ENCODE measurements at regions not wholly inside any gene's neighbourhood (a gene's known extent, or its start where the extent isn't known, plus 50 kb on each side); places are given as distances from the start of the nearest gene placed in this dataset.
"Not testable (repeated sequence)": the region's sequence is repeated elsewhere in the genome, so short reads cannot be mapped to it uniquely, and the experiment has no call there.

DNA sequence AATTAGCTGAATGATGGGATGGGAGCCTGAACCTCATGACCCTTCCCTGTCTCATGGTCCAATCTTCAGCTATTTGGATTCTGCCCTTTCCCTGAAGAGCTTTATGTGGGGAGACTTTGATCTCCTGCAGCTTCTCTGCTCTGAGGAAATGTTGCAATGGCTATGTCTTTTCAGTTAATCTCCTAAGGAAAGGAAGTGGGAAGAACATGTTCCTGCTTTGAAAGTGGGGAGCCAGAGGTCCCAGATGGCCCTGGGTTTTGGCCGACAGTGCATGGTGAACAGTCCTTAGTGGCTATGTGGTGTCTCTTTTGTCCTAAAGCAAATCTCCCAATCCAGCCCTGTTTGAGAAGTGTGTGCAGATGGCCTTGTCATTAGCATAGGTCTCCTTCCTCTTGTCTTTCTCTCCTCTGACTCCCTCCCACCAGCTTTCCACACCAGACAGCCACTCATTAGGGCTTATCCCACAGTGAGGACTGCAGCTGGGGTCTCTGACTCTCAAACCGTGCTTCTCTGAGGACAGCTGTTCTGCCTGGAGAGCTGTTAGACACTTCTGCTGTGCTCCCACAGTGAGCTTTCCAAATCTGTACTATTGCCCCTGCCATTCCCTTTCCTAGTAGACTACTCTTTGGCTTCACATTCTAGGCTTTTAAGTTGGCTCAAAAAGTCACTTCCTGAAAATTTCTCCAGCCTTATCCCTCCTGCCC lies 365.8 kb upstream of the UMPS start:
- DNase-seq (ENCODE audit: low read depth): no peak

DNA sequence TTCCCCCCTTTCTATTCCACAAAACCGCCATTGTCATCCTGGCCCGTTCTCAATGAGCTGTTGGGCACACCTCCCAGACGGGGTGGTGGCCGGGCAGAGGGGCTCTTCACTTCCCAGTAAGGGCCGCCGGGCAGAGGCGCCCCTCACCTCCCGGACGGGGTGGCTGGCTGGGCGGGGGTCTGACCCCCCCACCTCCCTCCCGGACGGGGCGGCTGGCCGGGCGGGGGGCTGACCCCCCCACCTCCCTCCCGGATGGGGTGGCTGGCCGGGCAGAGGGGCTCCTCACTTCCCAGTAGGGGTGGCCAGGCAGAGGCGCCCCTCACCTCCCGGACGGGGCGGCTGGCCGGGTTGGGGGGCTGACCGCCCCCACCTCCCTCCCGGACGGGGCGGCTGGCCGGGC lies 363.6 kb upstream of the UMPS start:
- DNase-seq (ENCODE audit: low read depth): not testable (repeated sequence)

DNA sequence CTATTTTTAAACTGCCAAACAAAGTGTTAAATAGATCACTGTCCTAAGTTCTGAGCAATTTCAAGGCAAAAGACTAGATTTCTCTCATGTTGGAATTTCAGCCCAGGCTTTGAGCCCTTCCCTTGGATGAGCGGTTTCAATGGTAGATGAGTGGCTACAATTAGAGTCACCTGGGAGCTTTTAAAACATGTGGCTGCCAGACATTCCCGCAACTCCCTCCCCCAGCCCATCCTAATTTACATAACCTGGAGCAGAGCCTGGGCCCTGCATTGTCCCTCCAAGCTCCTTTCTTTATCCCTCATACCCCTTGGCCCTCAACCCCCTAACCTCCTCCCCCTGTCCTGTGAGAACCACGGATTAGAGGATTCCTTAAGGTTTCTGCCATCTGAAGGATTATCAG lies 357.5 kb upstream of the UMPS start:
- no peak for DNase-seq (ENCODE audit: low read depth)

DNA sequence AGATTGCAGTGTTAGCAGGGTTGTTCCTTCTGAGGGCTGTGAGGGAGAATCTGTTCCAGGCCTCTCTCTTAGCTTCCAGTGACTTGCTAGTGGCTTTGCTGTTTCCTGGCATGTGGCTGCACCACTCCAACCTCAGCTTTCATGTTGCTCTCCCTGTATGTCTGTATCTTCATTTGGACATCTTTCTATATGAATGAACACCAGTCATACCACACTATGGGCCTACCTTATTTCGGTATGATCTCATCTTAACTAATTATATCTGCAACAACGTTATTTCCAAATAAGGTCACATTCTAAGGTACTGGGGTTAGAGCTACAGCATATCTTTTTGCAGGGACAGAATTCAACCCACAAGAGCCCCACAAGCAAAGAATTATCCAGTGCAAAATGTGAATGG lies 356.7 kb upstream of the UMPS start:
- DNase-seq (ENCODE audit: low read depth): no peak

DNA sequence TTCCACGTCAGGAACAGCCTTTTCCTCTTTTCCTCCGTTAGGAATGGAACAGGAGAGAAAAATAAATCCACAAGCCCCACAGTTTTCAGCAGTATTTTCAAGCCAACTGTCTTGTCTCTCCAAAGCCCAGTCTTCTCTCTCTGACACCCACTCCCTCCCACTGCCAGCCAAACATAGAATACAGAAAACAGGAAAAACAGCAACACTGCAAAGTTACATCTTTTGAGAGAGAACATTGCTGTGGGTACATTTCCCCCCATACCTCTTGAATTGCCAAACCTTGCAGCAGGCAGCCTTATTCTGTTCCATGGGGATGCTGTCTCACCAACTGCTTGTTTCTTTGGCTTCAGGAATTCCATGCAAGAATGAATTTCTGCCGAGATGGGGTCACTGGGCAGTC lies 355.7 kb upstream of the UMPS start:
- no peak for DNase-seq (ENCODE audit: low read depth)

DNA sequence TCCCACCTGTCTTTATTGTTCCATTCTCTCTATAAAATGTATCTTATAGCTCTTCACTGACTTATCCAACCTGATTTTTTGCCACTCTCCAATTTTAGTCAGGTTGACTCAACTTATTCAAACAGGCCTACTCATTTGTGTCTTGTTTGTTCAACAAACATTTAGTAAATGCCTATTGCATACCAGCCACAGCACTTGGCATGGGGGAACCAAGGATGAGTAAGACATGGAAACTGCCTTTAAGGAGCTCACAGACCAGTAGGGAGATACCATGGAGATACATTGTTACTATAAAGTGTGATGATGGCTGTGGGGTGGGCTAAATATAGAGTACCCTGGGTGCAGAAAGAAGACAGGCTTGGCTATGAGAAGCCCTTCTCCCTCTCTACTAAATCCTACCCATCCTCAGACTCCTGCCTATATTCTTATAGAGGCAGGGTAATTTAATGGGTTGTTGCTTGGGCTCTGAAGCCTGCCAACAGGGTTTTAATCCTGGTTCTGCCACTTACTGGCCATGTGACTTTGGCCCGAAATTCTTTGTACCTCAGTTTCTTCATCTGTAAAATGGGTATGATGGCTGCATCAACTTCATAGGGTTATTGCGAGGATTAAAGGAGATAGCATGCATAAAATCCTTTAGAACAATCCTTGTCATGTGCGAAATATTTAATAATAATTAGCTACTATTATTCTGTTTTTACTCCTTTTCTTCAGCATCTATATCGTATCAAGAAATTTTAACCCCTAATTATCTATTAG lies 348.5 kb upstream of the UMPS start:
- DNase-seq (ENCODE audit: low read depth): no peak

DNA sequence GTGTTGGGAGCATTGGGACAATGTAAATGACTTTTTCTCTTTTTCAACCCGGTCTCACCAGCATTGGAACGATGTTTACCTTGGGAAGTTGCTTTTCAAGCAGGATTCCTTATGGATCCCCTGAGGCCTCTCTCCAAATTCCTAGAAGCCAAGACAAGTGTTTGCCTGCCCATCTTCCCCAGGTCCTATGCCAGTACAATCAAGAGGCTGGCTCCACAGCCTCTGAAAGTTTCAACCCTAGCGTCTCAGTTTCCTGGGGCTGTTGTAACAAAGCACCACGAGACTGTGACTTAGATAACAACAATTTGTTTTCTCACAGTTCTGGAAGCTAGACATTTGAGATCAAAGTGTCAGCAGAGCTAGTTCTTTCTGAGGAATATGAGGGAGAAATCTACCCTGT lies 347.2 kb upstream of the UMPS start:
- DNase-seq (ENCODE audit: low read depth): no peak

DNA sequence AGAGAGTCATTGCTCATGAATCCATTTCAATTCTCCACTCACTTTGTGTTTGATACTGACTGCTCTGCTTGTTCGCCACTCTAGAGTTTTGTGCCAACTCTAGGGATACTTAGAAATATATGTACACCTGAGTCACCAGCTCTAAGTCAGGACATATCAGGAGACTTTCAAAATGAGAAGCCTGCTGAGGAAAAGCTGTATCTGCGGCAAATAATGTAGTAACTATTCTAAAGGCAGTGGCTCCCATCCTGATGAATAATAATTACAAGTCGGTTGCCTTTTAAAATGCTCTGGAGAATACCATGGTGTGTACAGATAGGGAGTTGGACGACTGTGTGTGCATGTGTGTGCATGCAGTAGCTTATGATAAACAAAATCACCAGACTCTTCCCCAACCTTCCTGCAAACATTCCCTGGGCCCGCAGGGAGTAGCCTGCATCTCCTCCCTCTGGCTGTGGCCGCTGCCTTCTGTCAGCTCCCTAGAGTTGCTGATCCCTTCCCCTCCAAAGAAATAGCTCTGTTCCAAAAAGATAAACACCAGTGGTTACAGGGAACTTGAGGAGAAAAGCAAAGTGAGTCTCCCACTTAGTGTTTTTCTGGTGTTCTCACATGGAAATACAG lies 346.3 kb upstream of the UMPS start:
- no peak for DNase-seq (ENCODE audit: low read depth)

DNA sequence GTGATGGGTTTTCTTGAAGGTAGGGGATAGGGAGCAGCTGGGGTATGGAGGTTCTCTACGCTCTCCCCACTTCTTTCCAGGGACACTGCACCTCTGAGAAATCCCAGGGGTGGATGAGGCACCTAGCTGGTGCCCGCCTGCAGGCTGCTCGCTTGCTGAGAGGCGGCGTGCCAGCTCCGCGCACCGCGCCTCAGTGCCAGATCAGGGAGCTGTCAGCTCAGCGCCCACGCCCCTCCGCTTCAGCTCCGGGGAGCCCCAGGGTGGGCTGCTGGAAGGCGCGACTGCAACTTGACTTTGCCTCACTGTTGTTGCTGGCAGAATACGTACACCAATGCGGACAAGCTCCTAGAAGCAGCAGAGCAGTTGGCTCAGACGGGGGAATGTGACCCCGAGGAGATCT lies 345.7 kb upstream of the UMPS start:
- no peak for DNase-seq (ENCODE audit: low read depth)

DNA sequence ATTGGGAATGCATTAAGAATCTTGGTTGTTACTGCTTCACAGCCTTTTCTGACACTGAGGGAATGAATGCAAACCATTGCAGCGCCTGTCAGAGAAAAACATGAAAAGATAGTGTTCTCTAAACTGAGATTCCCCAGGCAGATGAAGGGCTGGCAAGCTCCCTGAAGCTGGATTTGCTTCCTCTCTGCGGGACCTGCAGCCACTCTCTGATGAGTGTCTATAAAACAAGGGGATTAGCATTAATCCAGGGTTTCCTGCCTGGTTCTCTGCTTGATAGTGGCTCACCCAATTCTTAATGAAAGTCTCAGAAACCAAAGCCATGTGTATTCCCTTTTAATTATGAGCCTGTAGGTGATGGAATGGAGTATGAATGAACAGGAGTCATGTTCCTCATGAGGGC lies 344.3 kb upstream of the UMPS start:
- no peak for DNase-seq (ENCODE audit: low read depth)

DNA sequence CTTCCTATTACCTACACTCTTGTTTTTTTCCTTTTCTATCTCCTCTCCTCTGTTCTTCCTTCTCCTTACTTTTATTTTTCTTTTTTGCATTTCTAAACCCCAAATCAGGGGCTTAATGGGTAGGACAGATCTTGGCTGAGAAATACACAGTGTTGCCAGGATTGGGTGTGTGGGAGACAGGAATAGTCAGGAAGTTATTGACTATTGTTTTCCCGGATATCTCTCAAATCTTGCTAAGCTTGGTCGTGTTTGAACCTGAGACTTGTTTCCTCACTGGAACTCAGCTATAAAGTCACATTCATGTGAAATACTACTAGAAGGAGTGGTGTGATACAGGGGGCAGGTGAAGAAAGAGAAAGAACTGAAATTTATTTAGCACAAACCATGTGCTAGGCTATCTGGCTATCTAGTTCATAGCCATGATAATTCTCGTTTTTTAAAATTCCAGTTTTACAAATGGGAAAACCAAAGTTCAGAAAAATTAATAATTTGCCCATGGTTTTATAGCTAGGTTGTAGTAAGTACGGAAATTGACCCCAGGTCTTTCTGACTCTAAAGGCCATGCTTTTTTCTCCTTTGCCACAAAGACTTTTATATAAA lies 343.2 kb upstream of the UMPS start:
- no peak for DNase-seq (ENCODE audit: low read depth)

DNA sequence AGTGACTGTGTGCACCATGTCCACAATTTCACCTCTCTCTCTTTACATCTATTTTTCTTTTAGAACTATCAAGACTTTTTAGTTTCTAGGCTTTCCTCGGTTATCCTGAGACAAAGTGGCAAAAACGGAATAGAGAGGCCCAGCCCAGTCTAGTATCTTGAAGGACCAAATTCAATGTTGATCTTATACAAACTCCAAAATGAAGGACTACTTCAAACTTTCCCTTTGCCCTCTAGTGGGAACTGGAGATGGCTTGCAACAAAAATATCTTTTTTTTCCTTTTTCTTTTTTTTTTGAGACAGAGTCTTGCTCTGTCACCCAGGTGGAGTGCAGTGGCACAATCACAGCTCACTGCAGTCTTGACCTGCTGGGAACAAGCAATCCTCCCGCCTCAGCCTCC lies 338.5 kb upstream of the UMPS start:
- DNase-seq (ENCODE audit: low read depth): no peak

DNA sequence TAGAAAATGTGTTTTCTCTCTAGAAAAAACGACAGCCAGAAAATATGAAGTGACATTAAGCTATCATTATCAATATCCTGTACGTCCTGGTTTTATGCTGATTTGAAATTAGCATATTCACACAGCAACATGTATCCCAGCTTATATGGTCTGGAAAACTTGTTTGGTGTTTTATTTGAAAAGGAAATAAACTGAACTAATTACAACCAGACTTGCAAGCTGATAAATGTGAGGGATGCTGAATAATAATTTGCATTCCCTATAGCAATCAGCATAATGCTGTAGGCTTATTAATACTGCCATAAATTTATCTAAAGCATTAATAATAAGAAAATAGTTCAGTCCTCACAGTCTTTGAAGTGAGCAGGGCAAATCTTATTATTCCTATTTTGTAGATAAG lies 336.9 kb upstream of the UMPS start:
- no peak for DNase-seq (ENCODE audit: low read depth)

DNA sequence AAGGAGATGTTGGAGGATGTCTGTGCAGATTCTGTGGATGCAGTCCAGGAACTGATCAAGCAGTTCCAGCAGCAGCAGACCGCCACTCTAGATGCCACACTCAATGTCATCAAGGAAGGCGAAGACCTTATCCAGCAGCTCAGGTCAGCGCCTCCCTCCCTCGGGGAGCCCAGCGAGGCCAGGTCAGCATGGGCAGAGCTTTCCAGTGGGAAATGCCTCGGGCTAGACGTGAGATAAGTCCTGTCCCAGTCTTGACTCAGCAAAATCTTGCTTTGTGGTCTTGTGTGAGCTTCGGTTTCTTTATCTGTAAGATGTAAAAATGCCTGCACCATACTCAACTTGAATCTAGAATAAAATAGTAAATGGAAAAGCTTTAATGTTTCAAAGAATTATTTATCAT lies 335.1 kb upstream of the UMPS start:
- DNase-seq (ENCODE audit: low read depth): no peak

DNA sequence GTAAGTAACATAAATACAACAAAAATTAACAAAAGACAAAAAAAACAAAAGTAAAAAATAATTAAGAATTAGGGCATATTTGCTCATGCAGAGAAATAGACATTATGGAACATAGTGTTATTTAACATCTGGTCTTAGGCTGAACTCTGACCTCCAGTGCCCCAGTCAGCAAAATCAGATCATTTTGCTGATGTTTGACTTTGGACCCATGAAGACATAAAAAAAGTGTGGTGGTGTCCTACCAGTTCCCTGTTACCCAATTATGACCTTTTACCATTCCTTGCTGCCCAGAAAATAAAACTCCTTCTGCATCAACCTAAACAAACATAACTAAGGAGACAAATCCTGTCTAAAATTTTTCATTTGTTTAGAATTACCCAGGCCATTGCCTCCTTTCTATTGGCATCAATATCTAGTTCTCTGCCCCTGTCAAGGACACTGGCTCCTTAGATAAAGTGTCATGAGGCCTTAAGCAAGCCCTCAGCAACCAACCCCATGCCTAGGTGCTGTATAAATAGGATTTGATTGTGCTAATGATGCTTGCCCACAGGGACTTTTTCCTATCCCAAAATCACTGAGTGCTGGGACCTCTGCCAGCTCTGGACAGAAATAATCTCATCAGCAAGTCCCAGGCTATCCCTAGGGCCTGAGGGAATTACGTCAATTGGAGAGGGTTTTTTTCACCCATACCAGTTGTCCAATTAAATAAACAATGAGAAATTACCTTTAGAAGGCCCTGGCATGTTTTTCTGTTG lies 334.5 kb upstream of the UMPS start:
- DNase-seq (ENCODE audit: low read depth): no peak

DNA sequence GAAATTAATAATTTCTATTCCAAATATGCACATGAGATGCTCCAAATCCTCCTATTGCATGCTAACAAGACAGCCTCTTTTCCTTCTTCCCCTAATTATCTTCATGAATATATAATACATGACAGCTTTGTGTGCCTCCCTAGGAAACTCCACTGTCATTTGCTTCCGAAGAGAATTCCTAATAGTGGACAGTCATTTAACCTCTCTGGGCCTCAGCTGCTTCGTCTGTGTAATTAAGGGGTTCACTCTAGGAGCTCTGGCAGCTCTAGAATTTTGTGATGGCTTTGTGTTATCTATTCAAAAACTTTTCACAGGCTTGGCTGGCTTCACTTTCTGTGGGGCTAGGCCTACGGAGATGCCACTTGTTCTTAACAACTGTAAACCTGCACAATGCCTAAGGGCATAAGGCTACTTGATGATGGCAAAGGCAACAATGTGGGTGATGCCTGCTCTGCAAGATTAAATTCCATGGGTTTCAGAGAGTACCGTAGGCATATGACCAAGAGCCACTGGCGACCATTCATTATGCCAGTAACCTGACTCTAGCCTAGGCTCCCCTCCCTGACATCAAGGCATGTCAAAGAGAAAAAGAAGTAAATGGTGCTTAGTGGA lies 333.8 kb upstream of the UMPS start:
- DNase-seq (ENCODE audit: low read depth): no peak

DNA sequence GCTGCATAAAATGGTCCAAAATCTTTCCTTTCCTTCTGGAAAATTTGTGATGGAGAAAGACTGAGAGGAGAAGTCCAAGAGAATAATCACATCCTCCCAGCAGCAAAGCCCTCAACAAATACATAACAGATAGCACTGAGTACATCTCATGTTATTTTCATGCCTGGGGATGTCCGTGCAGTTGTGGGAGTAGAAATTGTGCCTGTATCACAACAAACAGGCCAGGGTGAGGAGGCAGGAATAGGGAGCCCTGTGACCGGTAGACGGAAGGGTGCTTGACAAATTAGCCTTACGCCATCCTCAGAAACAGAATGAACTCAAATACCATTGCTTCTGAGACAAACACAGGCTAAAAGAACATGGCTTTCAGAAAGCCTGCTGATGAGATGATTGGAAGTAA lies 333.2 kb upstream of the UMPS start:
- DNase-seq (ENCODE audit: low read depth): no peak

DNA sequence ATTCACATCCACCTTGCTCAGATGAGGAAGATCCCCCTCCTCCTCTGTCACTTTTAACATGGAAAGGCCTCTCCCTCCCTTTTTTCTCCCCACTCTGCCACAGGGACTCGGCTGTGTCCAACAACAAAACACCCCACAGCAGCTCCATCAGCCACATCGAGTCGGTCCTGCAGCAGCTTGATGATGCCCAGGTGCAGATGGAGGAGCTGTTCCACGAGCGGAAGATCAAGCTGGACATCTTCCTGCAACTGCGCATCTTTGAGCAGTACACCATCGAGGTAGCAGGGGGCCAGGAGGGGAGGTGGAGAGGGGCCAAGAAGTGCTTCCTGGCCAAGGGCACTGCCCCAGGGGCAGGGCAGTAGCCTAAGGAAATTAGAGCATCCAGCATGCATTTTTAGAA lies 331.7 kb upstream of the UMPS start:
- no peak for DNase-seq (ENCODE audit: low read depth)

DNA sequence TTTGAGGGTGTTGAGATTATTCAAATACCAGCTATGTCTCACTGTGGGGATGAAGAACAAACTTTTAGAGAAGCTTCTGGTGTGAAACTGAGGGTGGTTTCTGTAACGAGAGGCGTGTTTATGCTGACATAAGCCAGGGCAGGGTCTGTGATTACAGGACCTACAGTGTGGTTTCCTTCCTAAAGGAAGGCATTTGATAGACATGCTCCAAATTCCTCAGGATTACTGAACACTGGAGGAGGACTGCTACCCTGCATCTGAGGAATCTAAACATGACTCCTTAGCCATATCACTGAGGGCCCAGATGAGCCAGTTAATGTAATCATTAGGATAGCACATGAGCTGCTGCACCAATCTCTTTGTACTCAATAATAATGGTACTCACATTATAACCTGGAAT lies 328.4 kb upstream of the UMPS start:
- no peak for DNase-seq (ENCODE audit: low read depth)

DNA sequence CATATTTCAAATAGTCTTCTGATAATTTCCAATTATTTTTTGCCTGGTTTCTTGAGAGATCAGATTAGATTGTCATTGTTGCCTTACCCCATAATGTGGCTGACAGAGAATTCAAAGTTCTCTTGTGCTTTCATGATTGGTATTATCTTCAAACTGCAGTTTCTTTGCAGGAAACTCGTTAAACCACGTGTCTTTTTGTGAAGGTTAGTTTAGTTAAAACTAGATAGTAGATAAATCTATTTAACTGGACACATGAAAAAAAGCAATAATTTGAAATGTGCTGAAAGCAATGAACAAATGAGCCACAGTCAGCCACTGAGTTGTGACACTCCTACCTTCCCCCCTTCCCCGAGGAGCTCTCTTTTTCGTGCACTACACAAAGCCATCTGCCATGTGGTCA lies 327.5 kb upstream of the UMPS start:
- DNase-seq (ENCODE audit: low read depth): no peak

DNA sequence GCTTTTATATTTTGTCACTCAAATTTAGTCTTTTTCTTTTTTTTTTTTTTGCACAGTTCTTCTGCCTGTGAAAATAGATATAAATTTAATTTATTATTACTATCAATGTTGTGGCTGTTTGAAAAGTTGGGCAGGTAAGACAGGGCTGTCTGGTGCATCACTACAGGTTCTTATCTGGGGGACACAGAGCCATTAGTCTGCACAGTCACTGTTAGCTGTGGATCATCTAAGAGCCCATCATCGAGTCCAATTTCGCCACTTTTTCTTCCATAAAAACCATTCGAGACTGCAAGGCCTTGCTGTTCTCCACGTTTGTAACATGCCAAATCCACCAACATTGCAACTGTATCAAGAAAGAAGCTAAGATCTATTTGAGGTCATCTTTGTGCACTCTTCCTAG lies 325.6 kb upstream of the UMPS start:
- no peak for DNase-seq (ENCODE audit: low read depth)

DNA sequence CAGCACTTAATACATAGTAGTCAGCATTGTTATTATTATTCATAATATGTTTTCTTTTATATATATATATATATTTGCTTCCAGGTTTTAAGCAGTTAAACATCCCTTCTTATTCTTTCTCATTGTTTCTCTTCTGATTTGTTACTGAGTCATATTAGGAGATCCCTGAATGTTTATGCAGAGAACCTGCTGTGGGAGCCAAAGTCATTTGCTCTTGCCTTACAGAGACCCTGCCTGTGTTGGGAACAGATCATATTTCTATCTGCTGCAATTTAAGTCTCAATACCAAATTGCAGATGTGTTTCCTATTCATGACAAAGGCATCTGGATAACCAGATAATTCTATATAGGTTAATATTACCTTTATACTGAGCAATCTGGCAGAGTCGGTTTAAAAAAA lies 323.0 kb upstream of the UMPS start:
- DNase-seq (ENCODE audit: low read depth): no peak

All from stimulated activated CD8-positive, alpha-beta memory T cell treated with anti-CD3 and anti-CD28 coated beads, Interleukin-15, amount 100 ng/mL, for 24 hours (primary cell).